Liver (tissue), 8 donors: ENCODE measurements at regions not wholly inside any gene's neighbourhood (a gene's known extent, or its start where the extent isn't known, plus 50 kb on each side); places are given as distances from the start of the nearest gene placed in this dataset.

Experiments
- DNase-seq: peaks from one replicate; pipeline ENCODE4 v3.0.0-alpha.2; 2017; ENCODE audit warnings: low spot score
- H3K27ac ChIP-seq, 2 donors: one replicate each; pipeline ENCODE4 v1.7.0; 2013; ENCODE audit warnings: inconsistent platforms in 2 of 2, low read length in 2 of 2, control low read depth in 1 of 2, low read depth in 1 of 2, mild to moderate bottlenecking in 1 of 2
- H3K27me3 ChIP-seq, 4 donors: one replicate each; pipeline versions ENCODE4 v1.6.1 to v1.7.0; 2013; ENCODE audit warnings: low read length in 3 of 4, inconsistent platforms in 1 of 4, mild to moderate bottlenecking in 1 of 4, moderate library complexity in 1 of 4; ENCODE audit not compliant: control insufficient read depth in 4 of 4, insufficient read depth in 4 of 4
- H3K36me3 ChIP-seq, 4 donors: one replicate each; pipeline versions ENCODE4 v1.6.1 to v1.7.0; 2013; ENCODE audit warnings: low read length in 3 of 4, mild to moderate bottlenecking in 3 of 4, low read depth in 1 of 4, moderate library complexity in 1 of 4; ENCODE audit not compliant: control insufficient read depth in 4 of 4, insufficient read depth in 3 of 4
- H3K4me1 ChIP-seq, 4 donors: one replicate each; pipeline versions ENCODE4 v1.6.1 to v1.7.0; 2013; ENCODE audit warnings: low read length in 3 of 4, mild to moderate bottlenecking in 3 of 4, moderate library complexity in 1 of 4; ENCODE audit not compliant: control insufficient read depth in 4 of 4, insufficient read depth in 4 of 4
- H3K4me3 ChIP-seq, 3 donors: one replicate each; pipeline versions ENCODE4 v1.6.1 to v1.7.0; 2013; ENCODE audit warnings: low read length in 3 of 3, control low read depth in 1 of 3, low read depth in 1 of 3, mild to moderate bottlenecking in 1 of 3
- H3K9ac ChIP-seq, 2 donors: one replicate each; pipeline ENCODE4 v1.7.0; 2013; ENCODE audit warnings: low read length in 2 of 2, mild to moderate bottlenecking in 2 of 2, moderate library complexity in 2 of 2, control low read depth in 1 of 2, low read depth in 1 of 2
- H3K9me3 ChIP-seq, 4 donors: one replicate each; pipeline versions ENCODE4 v1.6.1 to v1.7.0; 2013; ENCODE audit warnings: low read length in 3 of 4; ENCODE audit not compliant: control insufficient read depth in 4 of 4
- EGR1 ChIP-seq, 2 donors: IDR thresholded peaks; 2 replicates each; pipeline ENCODE4 v1.6.1; 2016 to 2018; ENCODE audit warnings: antibody characterized with exemption in 2 of 2, low read depth in 2 of 2
- FOXA1 ChIP-seq: IDR thresholded peaks from 2 replicates; pipeline ENCODE4 v1.6.1; 2016; ENCODE audit warnings: antibody characterized with exemption
- FOXA2 ChIP-seq: IDR thresholded peaks from 2 replicates; pipeline ENCODE4 v1.6.1; 2016; ENCODE audit warnings: antibody characterized with exemption
- GABPA ChIP-seq, 2 donors: IDR thresholded peaks in 1 of 2; conservative IDR thresholded peaks in 1 of 2; 2 replicates each; pipeline ENCODE4 v1.6.1; 2016; ENCODE audit warnings: antibody characterized with exemption in 2 of 2, mild to moderate bottlenecking in 1 of 2, moderate library complexity in 1 of 2
- HNF4A ChIP-seq, 2 donors: conservative IDR thresholded peaks; 2 replicates each; pipeline ENCODE4 v1.6.1; 2016; ENCODE audit warnings: antibody characterized with exemption in 2 of 2, mild to moderate bottlenecking in 2 of 2
- HNF4G ChIP-seq: IDR thresholded peaks from 2 replicates; pipeline ENCODE4 v1.6.1; 2016; ENCODE audit warnings: antibody characterized with exemption
- JUND ChIP-seq, 2 donors: IDR thresholded peaks; 2 replicates each; pipeline ENCODE4 v1.6.1; 2016; ENCODE audit warnings: antibody characterized with exemption in 2 of 2
- MAX ChIP-seq: IDR thresholded peaks from 2 replicates; pipeline ENCODE4 v1.6.1; 2016; ENCODE audit warnings: antibody characterized with exemption
- NR2F2 ChIP-seq: IDR thresholded peaks from 2 replicates; pipeline ENCODE4 v1.6.1; 2016; ENCODE audit warnings: antibody characterized with exemption
- RAD21 ChIP-seq, 2 donors: IDR thresholded peaks; 2 replicates each; pipeline ENCODE4 v1.6.1; 2016; ENCODE audit warnings: antibody characterized with exemption in 2 of 2, mild to moderate bottlenecking in 2 of 2
- REST ChIP-seq: IDR thresholded peaks from 2 replicates; pipeline ENCODE4 v1.6.1; 2016; ENCODE audit warnings: antibody characterized with exemption, mild to moderate bottlenecking
- RXRA ChIP-seq, 2 donors: IDR thresholded peaks; 2 replicates each; pipeline ENCODE4 v1.6.1; 2017 to 2018; ENCODE audit warnings: antibody characterized with exemption in 2 of 2, mild to moderate bottlenecking in 1 of 2
- SP1 ChIP-seq: IDR thresholded peaks from 2 replicates; pipeline ENCODE4 v1.6.1; 2018; ENCODE audit warnings: antibody characterized with exemption, mild to moderate bottlenecking
- TAF1 ChIP-seq: conservative IDR thresholded peaks from 2 replicates; pipeline ENCODE4 v1.6.1; 2016; ENCODE audit warnings: antibody characterized with exemption, mild to moderate bottlenecking
- YY1 ChIP-seq: IDR thresholded peaks from 2 replicates; pipeline ENCODE4 v1.6.1; 2016; ENCODE audit warnings: antibody characterized with exemption, mild to moderate bottlenecking
- ZBTB33 ChIP-seq: IDR thresholded peaks from 2 replicates; pipeline ENCODE4 v1.6.1; 2016; ENCODE audit warnings: antibody characterized with exemption
- WGBS: extraction: QIAGEN DNeasy Blood & Tissue Kit; methylation state at CpG from one replicate; pipeline ENCODE4 v1.1.7; 2013; 5-methylcytosine and 5-hydroxymethylcytosine counted together
- TF ChIP-seq, protein P1 (sequence below): IDR thresholded peaks from 2 replicates; pipeline ENCODE4 v1.6.1; 2016; ENCODE audit warnings: antibody characterized with exemption
- TF ChIP-seq, protein P2 (sequence below): fragments of 150-350 bp; IDR thresholded peaks from 2 replicates; pipeline ENCODE4 v1.5.1; 2017; ENCODE audit warnings: improper control_type of control experiment, low read depth, low read length; ENCODE audit not compliant: missing input control
- donor health status: healthy.
- donor health status: healthy.
- donor health status: healthy.
- donor health status: healthy.
- donor health status: healthy.

DNA sequence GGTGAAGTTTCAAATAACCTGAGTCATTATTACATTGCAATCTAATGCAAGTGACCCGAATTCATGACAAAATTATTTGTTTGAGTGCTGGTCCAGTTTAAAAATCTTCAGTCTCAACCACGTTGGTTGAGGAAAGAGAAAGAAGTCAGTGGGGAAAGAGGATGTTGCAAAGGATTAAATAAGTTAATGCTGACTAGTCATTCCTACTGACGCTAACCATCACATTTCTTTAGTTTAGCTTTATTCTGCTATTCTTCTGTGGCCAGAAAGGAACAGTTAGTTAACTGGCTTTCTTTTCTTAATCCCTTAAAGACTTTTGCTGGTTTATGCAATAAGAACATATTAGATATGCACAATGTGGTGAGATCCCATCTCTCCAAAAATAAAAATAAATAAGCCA, 143.8 kb upstream of the FAM83B start:
- Histone ChIP-seq H3K9me3 (no peaks in the 10 kb centered on the region), H3K9ac (no peak overlapping the region), H3K27me3 (no peaks in the 10 kb centered on the region), H3K4me1 (no peaks in the 10 kb centered on the region), H3K36me3 (no peaks in the 10 kb centered on the region), H3K4me3 (no peak overlapping the region), H3K27ac (no peak overlapping the region)
- TF ChIP-seq, protein P1, sequence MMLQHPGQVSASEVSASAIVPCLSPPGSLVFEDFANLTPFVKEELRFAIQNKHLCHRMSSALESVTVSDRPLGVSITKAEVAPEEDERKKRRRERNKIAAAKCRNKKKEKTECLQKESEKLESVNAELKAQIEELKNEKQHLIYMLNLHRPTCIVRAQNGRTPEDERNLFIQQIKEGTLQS = no peak
- no peak for TF ChIP-seq ZBTB33
- TF ChIP-seq, protein P2, sequence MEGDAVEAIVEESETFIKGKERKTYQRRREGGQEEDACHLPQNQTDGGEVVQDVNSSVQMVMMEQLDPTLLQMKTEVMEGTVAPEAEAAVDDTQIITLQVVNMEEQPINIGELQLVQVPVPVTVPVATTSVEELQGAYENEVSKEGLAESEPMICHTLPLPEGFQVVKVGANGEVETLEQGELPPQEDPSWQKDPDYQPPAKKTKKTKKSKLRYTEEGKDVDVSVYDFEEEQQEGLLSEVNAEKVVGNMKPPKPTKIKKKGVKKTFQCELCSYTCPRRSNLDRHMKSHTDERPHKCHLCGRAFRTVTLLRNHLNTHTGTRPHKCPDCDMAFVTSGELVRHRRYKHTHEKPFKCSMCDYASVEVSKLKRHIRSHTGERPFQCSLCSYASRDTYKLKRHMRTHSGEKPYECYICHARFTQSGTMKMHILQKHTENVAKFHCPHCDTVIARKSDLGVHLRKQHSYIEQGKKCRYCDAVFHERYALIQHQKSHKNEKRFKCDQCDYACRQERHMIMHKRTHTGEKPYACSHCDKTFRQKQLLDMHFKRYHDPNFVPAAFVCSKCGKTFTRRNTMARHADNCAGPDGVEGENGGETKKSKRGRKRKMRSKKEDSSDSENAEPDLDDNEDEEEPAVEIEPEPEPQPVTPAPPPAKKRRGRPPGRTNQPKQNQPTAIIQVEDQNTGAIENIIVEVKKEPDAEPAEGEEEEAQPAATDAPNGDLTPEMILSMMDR = no peak
- no peak for TF ChIP-seq JUND (IDR thresholded peaks at IDR 0.05)
- no peak for TF ChIP-seq REST
- no peak for TF ChIP-seq FOXA2
- no peak for TF ChIP-seq FOXA1
- no peak for TF ChIP-seq RXRA (IDR thresholded peaks at IDR 0.05)
- TF ChIP-seq GABPA (IDR thresholded peaks at IDR 0.05 in 1 of 2, conservative IDR thresholded peaks at IDR 0.05 in 1 of 2) = no peak
- TF ChIP-seq NR2F2 = no peak
- TF ChIP-seq EGR1 (IDR thresholded peaks at IDR 0.05; ENCODE audit: low read depth in 2 of 2) = no peak
- no peak for TF ChIP-seq MAX
- no peak for TF ChIP-seq HNF4A (conservative IDR thresholded peaks at IDR 0.05)
- no peak for TF ChIP-seq YY1
- TF ChIP-seq TAF1 = no peak
- no peak for TF ChIP-seq SP1
- no peak for TF ChIP-seq HNF4G
- no peak for TF ChIP-seq RAD21 (IDR thresholded peaks at IDR 0.05)
- no peak for DNase-seq
- 68% methylated on average over 3 of the region's 3 CpGs for WGBS
